ENCODE measurements at regions not wholly inside any gene's neighbourhood (a gene's known extent, or its start where the extent isn't known, plus 50 kb on each side); places are given as distances from the start of the nearest gene placed in this dataset.
"Not testable (repeated sequence)": the region's sequence is repeated elsewhere in the genome, so short reads cannot be mapped to it uniquely, and the experiment has no call there.

- no peak for DNase-seq
Measured at GRCh38 chr6:56739836-56740815, 97.4 kb upstream of the DST start.

- DNase-seq, result no peak
Measured at GRCh38 chr6:56736804-56737203, 94.1 kb upstream of the DST start.

GRCh38 chr6:56734335-56734734, 91.6 kb upstream of the DST start:
- DNase-seq, result peak; percentile 38

GRCh38 chr6:56733211-56733697, 90.6 kb upstream of the DST start:
- no peak for DNase-seq

GRCh38 chr6:56732517-56732916, 89.8 kb upstream of the DST start:
- no peak for DNase-seq

- no peak for DNase-seq
Measured at GRCh38 chr6:56730663-56731529, 88.2 kb upstream of the DST start.

- no peak for DNase-seq
Measured at GRCh38 chr6:56729719-56730118, 87.0 kb upstream of the DST start.

GRCh38 chr6:56729166-56729565, 86.5 kb upstream of the DST start:
- not testable (repeated sequence) for DNase-seq

GRCh38 chr6:56727097-56727850, 84.6 kb upstream of the DST start:
- no peak for DNase-seq

GRCh38 chr6:56725254-56725653, 82.6 kb upstream of the DST start:
- DNase-seq, result no peak

GRCh38 chr6:56724455-56724854, 81.8 kb upstream of the DST start:
- no peak for DNase-seq

GRCh38 chr6:56720882-56721281, 78.2 kb upstream of the DST start:
- no peak for DNase-seq

- DNase-seq, result not testable (repeated sequence)
Measured at GRCh38 chr6:56720202-56720601, 77.5 kb upstream of the DST start.

GRCh38 chr6:56719315-56720058, 76.8 kb upstream of the DST start:
- peak; percentile 27 for DNase-seq

- DNase-seq, result no peak
Measured at GRCh38 chr6:56718236-56718635, 75.5 kb upstream of the DST start.

GRCh38 chr6:56716229-56716628, 73.5 kb upstream of the DST start:
- DNase-seq, result no peak

- no peak for DNase-seq
Measured at GRCh38 chr6:56715741-56716140, 73.1 kb upstream of the DST start.

GRCh38 chr6:56714982-56715456, 72.3 kb upstream of the DST start:
- no peak for DNase-seq

GRCh38 chr6:56714273-56714672, 71.6 kb upstream of the DST start:
- DNase-seq, result no peak

GRCh38 chr6:56713254-56713672, 70.6 kb upstream of the DST start:
- DNase-seq, result no peak

GRCh38 chr6:56710967-56711366, 68.3 kb upstream of the DST start:
- DNase-seq, result no peak

- no peak for DNase-seq
Measured at GRCh38 chr6:56709650-56710049, 67.0 kb upstream of the DST start.
